Right cardiac atrium (tissue), 5 donors: ENCODE measurements at regions not wholly inside any gene's neighbourhood (a gene's known extent, or its start where the extent isn't known, plus 50 kb on each side); places are given as distances from the start of the nearest gene placed in this dataset.

Experiments
- ATAC-seq, 2 donors: fragments of 200-7000 bp; cut with Tn5 transposase; one replicate each; pipeline versions ENCODE4 v1.8.0 to v1.9.1; 2020; ENCODE audit warnings: moderate library complexity in 2 of 2, mild to moderate bottlenecking in 1 of 2
- DNase-seq, 3 donors: peaks; one replicate each; pipeline ENCODE4 v3.0.0-alpha.2; 2020
- H3K27ac ChIP-seq: one replicate; pipeline ENCODE4 v1.5.1; 2013; ENCODE audit warnings: mild to moderate bottlenecking, low read length, control low read depth, moderate library complexity
- H3K27me3 ChIP-seq: one replicate; pipeline ENCODE4 v1.6.1; 2013; ENCODE audit not compliant: control insufficient read depth, insufficient read depth
- H3K4me1 ChIP-seq: one replicate; pipeline ENCODE4 v1.6.1; 2013; ENCODE audit warnings: low read length; ENCODE audit not compliant: control insufficient read depth, insufficient read depth
- H3K4me3 ChIP-seq: one replicate; pipeline ENCODE4 v1.5.1; 2013; ENCODE audit warnings: low read length, control low read depth
- H3K9me3 ChIP-seq: one replicate; pipeline ENCODE4 v1.6.1; 2013; ENCODE audit warnings: low read length; ENCODE audit not compliant: control insufficient read depth
- WGBS: extraction: QIAGEN DNeasy Blood & Tissue Kit; methylation state at CpG from one replicate; pipeline ENCODE4 v1.1.7; 2013; 5-methylcytosine and 5-hydroxymethylcytosine counted together
- intact Hi-C, 4 donors: fragments of 100-400 bp; cut with DNase I; formaldehyde crosslinking; loops; one replicate each; pipeline versions ENCODE4 v1.11.0 to v1.14.0; 2022 to 2023
- donor health status: healthy with polysubstance abuse.
- donor health status: DM: no; HTN: yes; CAD: no.
- donor health status: DM: no; HTN: no; CAD: no.
- donor health status: DM: no; HTN: yes; CAD: no; lungs with severe emphysema.
- donor health status: DM: yes; HTN: yes; CAD: no.

GRCh38 chr18:73942081-73942625, 205.5 kb downstream of the FBXO15 start:
- intact Hi-C loops: no loop called here
- H3K4me1 ChIP-seq: no peaks in the 10 kb centered on the region
- no peak overlapping the region for H3K27ac ChIP-seq
- 81% methylated on average over 8 of the region's 8 CpGs for WGBS
- H3K27me3 ChIP-seq: no peaks in the 10 kb centered on the region
- ATAC-seq (no peak), DNase-seq (no peak)
- no peaks in the 10 kb centered on the region for H3K9me3 ChIP-seq
- H3K4me3 ChIP-seq: no peak overlapping the region

DNA sequence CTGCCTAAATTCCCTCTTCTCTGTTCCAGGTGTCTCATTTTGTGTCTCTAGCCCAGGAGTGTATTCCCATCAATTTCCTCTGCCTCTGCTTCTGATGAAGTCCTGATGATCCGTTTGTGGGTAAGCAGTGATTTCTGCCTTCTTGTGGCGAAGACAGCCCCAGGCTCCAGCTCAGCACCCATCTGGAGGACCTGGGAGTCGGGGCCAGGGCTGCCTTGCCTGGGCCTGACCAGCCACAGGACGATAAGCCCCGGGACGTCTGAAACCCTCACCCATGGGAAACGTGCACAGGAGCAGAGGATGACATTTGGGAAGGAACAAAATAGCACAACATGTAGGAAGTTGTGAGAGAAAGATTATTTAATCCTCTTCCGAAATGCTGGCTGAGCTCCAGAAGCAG, 206.9 kb downstream of the FBXO15 start:
- Histone ChIP-seq H3K27ac (no peak overlapping the region), H3K27me3 (no peaks in the 10 kb centered on the region), H3K4me1 (no peaks in the 10 kb centered on the region), H3K4me3 (no peak overlapping the region), H3K9me3 (no peaks in the 10 kb centered on the region)
- DNase-seq (no peak), ATAC-seq (no peak)
- WGBS: 61% methylated on average over 8 of the region's 8 CpGs
- intact Hi-C loops: no loop called here

DNA sequence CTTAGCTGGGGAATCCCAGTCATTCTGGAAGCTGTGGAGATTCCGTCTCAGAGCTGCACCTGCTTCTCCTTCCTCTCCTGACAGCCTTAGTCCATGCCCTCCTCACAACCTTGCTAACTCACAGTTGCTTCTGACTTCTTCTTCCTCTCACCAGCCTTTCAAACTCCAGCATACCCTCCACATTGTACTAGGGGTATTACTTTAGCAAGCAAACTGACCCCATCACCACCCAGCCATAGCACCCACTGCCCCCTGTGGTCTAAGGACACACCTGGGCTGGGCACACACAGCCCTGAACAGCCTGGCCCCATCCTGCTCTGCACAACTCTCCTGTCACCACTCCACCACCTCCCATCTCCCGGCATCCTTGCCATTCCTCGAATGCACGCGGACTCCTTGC, 208.2 kb downstream of the FBXO15 start:
- WGBS: 80% methylated on average over 5 of the region's 5 CpGs
- no peak overlapping the region for H3K27ac ChIP-seq
- no peaks in the 10 kb centered on the region for H3K4me1 ChIP-seq
- H3K9me3 ChIP-seq: no peaks in the 10 kb centered on the region
- intact Hi-C loops: no loop called here
- ATAC-seq (no peak), DNase-seq (no peak)
- no peaks in the 10 kb centered on the region for H3K27me3 ChIP-seq
- no peak overlapping the region for H3K4me3 ChIP-seq

GRCh38 chr18:73933685-73934084, 213.9 kb downstream of the FBXO15 start:
- 88% methylated on average over 3 of the region's 3 CpGs for WGBS

GRCh38 chr18:73932976-73933375, 214.7 kb downstream of the FBXO15 start:
- ATAC-seq: no peak
- Histone ChIP-seq H3K27ac (no peak overlapping the region), H3K27me3 (no peaks in the 10 kb centered on the region), H3K4me1 (no peaks in the 10 kb centered on the region), H3K4me3 (no peak overlapping the region), H3K9me3 (no peaks in the 10 kb centered on the region)
- intact Hi-C loops: no loop called here
- 72% methylated on average over 4 of the region's 4 CpGs for WGBS
- DNase-seq: no peak

More at GRCh38 chr18:73933685-73934084, 213.9 kb downstream of the FBXO15 start:
- no peak for ATAC-seq
- DNase-seq: no peak
- no peaks in the 10 kb centered on the region for H3K9me3 ChIP-seq
- intact Hi-C loops: no loop called here
- H3K4me3 ChIP-seq: no peak overlapping the region
- H3K27me3 ChIP-seq: no peaks in the 10 kb centered on the region
- no peak overlapping the region for H3K27ac ChIP-seq
- no peaks in the 10 kb centered on the region for H3K4me1 ChIP-seq

- WGBS: 82% methylated on average over 2 of the region's 2 CpGs
- ATAC-seq: no peak
- H3K4me3 ChIP-seq: no peak overlapping the region
- intact Hi-C loops: no loop called here
- H3K27ac ChIP-seq: no peak overlapping the region
- no peaks in the 10 kb centered on the region for H3K4me1 ChIP-seq
- H3K27me3 ChIP-seq: no peaks in the 10 kb centered on the region
- no peak for DNase-seq
- H3K9me3 ChIP-seq: no peaks in the 10 kb centered on the region
Measured at GRCh38 chr18:73927496-73927895, 220.1 kb downstream of the FBXO15 start.

GRCh38 chr18:73924836-73925235, 222.8 kb downstream of the FBXO15 start:
- H3K9me3 ChIP-seq: no peaks in the 10 kb centered on the region
- ATAC-seq: no peak
- intact Hi-C loops: no loop called here
- H3K27me3 ChIP-seq: no peaks in the 10 kb centered on the region
- H3K4me1 ChIP-seq: no peaks in the 10 kb centered on the region
- no peak overlapping the region for H3K4me3 ChIP-seq
- no peak overlapping the region for H3K27ac ChIP-seq
- DNase-seq: no peak
- WGBS: 58% methylated on average over 3 of the region's 3 CpGs

DNA sequence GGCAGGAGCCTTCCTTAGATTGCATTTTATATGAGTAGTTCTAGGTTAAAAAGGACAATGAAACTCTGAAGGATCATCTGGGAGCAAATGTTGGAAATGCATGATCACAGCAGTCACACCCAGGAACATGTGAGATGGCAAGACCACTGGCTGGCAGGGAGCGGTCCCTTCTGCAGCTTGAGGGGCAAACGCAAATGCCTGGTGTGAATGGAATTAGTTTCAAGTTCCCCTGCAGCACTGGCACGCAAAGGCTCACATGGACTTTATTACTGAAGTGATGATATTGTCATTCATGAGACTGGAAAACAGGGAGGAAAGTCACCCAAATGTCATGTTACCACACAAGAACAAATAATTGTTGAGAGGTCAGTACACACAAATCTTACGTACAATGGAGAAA, 223.3 kb downstream of the FBXO15 start:
- Histone ChIP-seq H3K4me1 (no peaks in the 10 kb centered on the region), H3K27me3 (no peaks in the 10 kb centered on the region), H3K27ac (no peak overlapping the region), H3K4me3 (no peak overlapping the region), H3K9me3 (no peaks in the 10 kb centered on the region)
- intact Hi-C loops: no loop called here
- no peak for DNase-seq
- ATAC-seq: no peak
- WGBS: 86% methylated on average over 4 of the region's 4 CpGs

DNA sequence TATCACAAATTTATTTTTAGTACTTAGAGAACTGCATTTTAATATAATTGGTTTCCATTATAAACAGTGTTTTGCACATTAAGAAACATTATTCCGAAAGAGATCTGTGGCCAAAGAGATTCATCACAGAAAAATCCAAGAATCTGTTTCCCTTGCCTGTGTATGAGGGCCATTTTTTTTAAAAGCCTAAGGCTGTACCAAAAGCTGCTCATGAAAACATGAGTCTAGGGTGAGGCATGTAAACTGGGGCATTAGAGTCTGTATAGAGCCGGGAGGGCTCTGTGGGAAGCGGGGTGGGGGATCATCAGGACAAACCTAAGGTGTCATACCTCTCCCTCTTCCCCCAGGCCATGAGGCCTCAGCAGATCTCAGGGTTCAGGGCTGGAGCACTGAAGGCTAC, 223.8 kb downstream of the FBXO15 start:
- no peaks in the 10 kb centered on the region for H3K4me1 ChIP-seq
- intact Hi-C loops: no loop called here
- no peak for ATAC-seq
- H3K4me3 ChIP-seq: no peak overlapping the region
- 91% methylated on average over 3 of the region's 3 CpGs for WGBS
- no peaks in the 10 kb centered on the region for H3K27me3 ChIP-seq
- H3K9me3 ChIP-seq: no peaks in the 10 kb centered on the region
- no peak overlapping the region for H3K27ac ChIP-seq
- no peak for DNase-seq

DNA sequence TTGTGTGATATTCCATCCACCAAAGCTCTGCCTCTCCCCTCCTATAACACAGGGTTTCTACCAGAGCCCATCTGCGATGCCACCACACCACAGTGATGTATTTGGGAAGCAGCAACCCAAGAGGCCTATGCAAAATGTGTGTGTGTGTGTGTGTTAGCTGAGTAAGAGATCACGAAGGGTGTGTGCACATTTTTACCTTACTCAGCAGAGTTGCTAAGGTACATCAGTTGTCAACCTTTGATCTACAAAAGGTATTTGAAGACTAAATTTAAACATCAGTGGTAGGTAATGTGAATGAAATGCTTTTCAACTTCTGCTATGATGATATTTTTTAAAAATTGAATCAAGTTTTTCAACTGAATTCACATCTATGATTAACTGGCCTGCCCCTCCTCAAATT, 227.6 kb downstream of the FBXO15 start:
- intact Hi-C loops: no loop called here
- no peak for DNase-seq
- no peaks in the 10 kb centered on the region for H3K4me1 ChIP-seq
- no peak overlapping the region for H3K4me3 ChIP-seq
- no peaks in the 10 kb centered on the region for H3K9me3 ChIP-seq
- WGBS: 89% methylated on average over 2 of the region's 2 CpGs
- no peak overlapping the region for H3K27ac ChIP-seq
- no peaks in the 10 kb centered on the region for H3K27me3 ChIP-seq
- ATAC-seq: no peak

GRCh38 chr18:73918816-73919215, 228.8 kb downstream of the FBXO15 start:
- H3K27ac ChIP-seq: no peak overlapping the region
- no peak for ATAC-seq
- H3K4me1 ChIP-seq: no peaks in the 10 kb centered on the region
- H3K9me3 ChIP-seq: no peaks in the 10 kb centered on the region
- H3K4me3 ChIP-seq: no peak overlapping the region
- intact Hi-C loops: no loop called here
- no peak for DNase-seq
- H3K27me3 ChIP-seq: no peaks in the 10 kb centered on the region
- 89% methylated on average over 5 of the region's 5 CpGs for WGBS

DNA sequence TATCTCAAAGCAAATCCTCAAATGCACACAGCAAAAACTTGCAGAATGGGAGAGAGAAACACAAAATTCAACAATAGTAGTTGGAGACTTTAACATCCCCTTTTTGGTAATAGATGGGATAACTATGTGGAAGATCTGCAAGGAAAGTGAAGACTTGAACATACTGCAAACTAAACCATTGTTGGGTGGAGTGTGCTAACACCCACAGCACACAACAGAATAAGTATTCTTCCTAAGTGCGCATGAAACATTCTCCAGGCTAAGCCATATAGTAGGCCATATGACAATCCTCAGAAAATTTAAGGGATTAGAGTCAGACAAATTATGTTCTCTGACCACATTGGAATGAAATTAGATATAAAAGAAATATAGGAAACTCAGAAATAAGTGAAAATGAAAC, 230.6 kb downstream of the FBXO15 start:
- H3K4me3 ChIP-seq: no peak overlapping the region
- no peaks in the 10 kb centered on the region for H3K27me3 ChIP-seq
- 99% methylated on average over 1 of the region's 1 CpG for WGBS
- DNase-seq (no peak), ATAC-seq (no peak)
- H3K27ac ChIP-seq: no peak overlapping the region
- no peaks in the 10 kb centered on the region for H3K4me1 ChIP-seq
- intact Hi-C loops: no loop called here
- H3K9me3 ChIP-seq: no peaks in the 10 kb centered on the region
